ENCODE measurements at regions not wholly inside any gene's neighbourhood (a gene's known extent, or its start where the extent isn't known, plus 50 kb on each side); places are given as distances from the start of the nearest gene placed in this dataset.

GRCh38 chrX:149275836-149276235 lies 229.3 kb downstream of the IDS start:
- no peak overlapping the region for H2BK5ac ChIP-seq (ENCODE audit: low read length)
- no peak overlapping the region for H3K18ac ChIP-seq (ENCODE audit: low read length)
- H3K79me1 ChIP-seq (ENCODE audit: low read depth, low read length): no peaks in the 10 kb centered on the region
- no peak overlapping the region for H2BK12ac ChIP-seq (ENCODE audit: low read length)
- no peaks in the 10 kb centered on the region for H3K36me3 ChIP-seq (replicated peaks in 1 of 2; ENCODE audit: control insufficient read depth in 2 of 2, insufficient read depth in 2 of 2, low read length in 2 of 2)
- no peak overlapping the region for H2BK15ac ChIP-seq (ENCODE audit: low read length)
- no peak overlapping the region for H2AFZ ChIP-seq (ENCODE audit: low read length)
- no peak overlapping the region for H3K9ac ChIP-seq (ENCODE audit: low read depth, low read length, poor library complexity)
- H3K27me3 ChIP-seq (ENCODE audit: control insufficient read depth in 3 of 3, insufficient read depth in 3 of 3, low read depth in 1 of 3, low read length in 3 of 3): no peaks in the 10 kb centered on the region
- no peak overlapping the region for H4K91ac ChIP-seq (ENCODE audit: low read depth, low read length, poor library complexity)
- H3K4me2 ChIP-seq (ENCODE audit: insufficient read depth, low read length, poor library complexity, severe bottlenecking): no peak overlapping the region
- H3K4me3 ChIP-seq (ENCODE audit: low read length in 2 of 2): no peak overlapping the region
- H3K4me1 ChIP-seq (ENCODE audit: control insufficient read depth in 2 of 2, insufficient read depth in 1 of 2, low read depth in 1 of 2, low read length in 2 of 2): no peaks in the 10 kb centered on the region
- H4K8ac ChIP-seq (ENCODE audit: low read depth, low read length): no peak overlapping the region
- no peak overlapping the region for H2BK120ac ChIP-seq (ENCODE audit: low read depth, low read length)
- no CpG with 5 or more reads among the region's 2 CpGs for WGBS, 2 donors (ENCODE audit: extremely low coverage in 2 of 2, insufficient read length in 2 of 2, insufficient replicate concordance in 1 of 2)
- no peak overlapping the region for H2AK5ac ChIP-seq (ENCODE audit: low read depth, low read length)
- no peak overlapping the region for H3K27ac ChIP-seq (replicated peaks; ENCODE audit: low read length)
- H3K9me3 ChIP-seq (replicated peaks in 1 of 2; ENCODE audit: control insufficient read depth in 2 of 2, insufficient read depth in 1 of 2, low read depth in 1 of 2, low read length in 2 of 2): no peaks in the 10 kb centered on the region
- no peak overlapping the region for H3K14ac ChIP-seq (ENCODE audit: low read length)
- DNase-seq (ENCODE audit: low spot score): no peak
- H3K23ac ChIP-seq (ENCODE audit: low read depth, low read length, poor library complexity): no peak overlapping the region
- H3K4ac ChIP-seq (ENCODE audit: low read length): no peak overlapping the region

DNA sequence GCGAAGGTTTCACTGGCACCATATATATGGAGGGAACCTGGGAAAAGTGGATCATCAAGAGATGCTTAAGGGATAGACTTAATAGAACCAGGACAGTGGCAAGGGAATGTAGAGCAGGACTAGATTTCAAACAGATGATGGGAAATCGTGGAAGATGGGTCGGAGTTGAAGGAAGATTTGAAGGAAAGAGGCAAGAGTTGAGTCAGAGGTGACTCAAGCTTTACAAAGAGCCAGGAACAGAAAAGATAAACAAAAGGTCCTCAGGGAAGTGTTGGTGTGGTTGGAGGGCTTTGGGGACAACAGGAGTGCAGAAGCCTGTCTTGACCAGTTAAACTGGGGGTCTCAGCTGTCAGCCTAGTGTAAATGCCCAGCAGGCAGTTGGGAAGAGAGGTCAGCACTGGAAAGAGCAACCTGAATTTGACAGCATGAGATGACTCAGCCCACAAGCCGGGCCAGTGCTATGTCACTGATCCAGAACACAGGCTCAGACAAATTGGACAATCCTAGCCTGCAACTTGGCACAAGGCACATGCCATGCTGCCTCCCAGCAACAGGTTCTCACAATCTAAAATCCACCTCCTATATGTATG lies 230.5 kb downstream of the IDS start:
- Histone ChIP-seq H3K27me3 (ENCODE audit: control insufficient read depth in 3 of 3, insufficient read depth in 3 of 3, low read depth in 1 of 3, low read length in 3 of 3) (peaks cover 0 to 5% (median 0%) of the 10 kb centered on the region in 3 experiments), H3K9ac (ENCODE audit: low read depth, low read length, poor library complexity) (no peak overlapping the region), H3K4me1 (ENCODE audit: control insufficient read depth in 2 of 2, insufficient read depth in 1 of 2, low read depth in 1 of 2, low read length in 2 of 2) (no peaks in the 10 kb centered on the region), H3K4me3 (ENCODE audit: low read length in 2 of 2) (no peak overlapping the region), H2BK120ac (ENCODE audit: low read depth, low read length) (no peak overlapping the region), H3K27ac (replicated peaks; ENCODE audit: low read length) (no peak overlapping the region), H3K9me3 (replicated peaks in 1 of 2; ENCODE audit: control insufficient read depth in 2 of 2, insufficient read depth in 1 of 2, low read depth in 1 of 2, low read length in 2 of 2) (no peaks in the 10 kb centered on the region), H2BK12ac (ENCODE audit: low read length) (no peak overlapping the region), H2AK5ac (ENCODE audit: low read depth, low read length) (no peak overlapping the region), H3K36me3 (replicated peaks in 1 of 2; ENCODE audit: control insufficient read depth in 2 of 2, insufficient read depth in 2 of 2, low read length in 2 of 2) (no peaks in the 10 kb centered on the region), H3K18ac (ENCODE audit: low read length) (no peak overlapping the region), H3K4ac (ENCODE audit: low read length) (no peak overlapping the region), H4K8ac (ENCODE audit: low read depth, low read length) (no peak overlapping the region), H3K4me2 (ENCODE audit: insufficient read depth, low read length, poor library complexity, severe bottlenecking) (no peak overlapping the region), H3K14ac (ENCODE audit: low read length) (no peak overlapping the region), H3K79me1 (ENCODE audit: low read depth, low read length) (no peaks in the 10 kb centered on the region), H4K91ac (ENCODE audit: low read depth, low read length, poor library complexity) (no peak overlapping the region), H3K23ac (ENCODE audit: low read depth, low read length, poor library complexity) (no peak overlapping the region), H2BK15ac (ENCODE audit: low read length) (no peak overlapping the region), H2AFZ (ENCODE audit: low read length) (no peak overlapping the region), H2BK5ac (ENCODE audit: low read length) (no peak overlapping the region)
- DNase-seq (ENCODE audit: low spot score): no peak
- WGBS, 2 donors (ENCODE audit: extremely low coverage in 2 of 2, insufficient read length in 2 of 2, insufficient replicate concordance in 1 of 2): 100% methylated on average over 2 of the region's 4 CpGs

GRCh38 chrX:149272690-149273463 lies 232.2 kb downstream of the IDS start:
- Histone ChIP-seq H2BK15ac (ENCODE audit: low read length) (no peak overlapping the region), H3K4me1 (ENCODE audit: control insufficient read depth in 2 of 2, insufficient read depth in 1 of 2, low read depth in 1 of 2, low read length in 2 of 2) (no peaks in the 10 kb centered on the region), H2BK12ac (ENCODE audit: low read length) (no peak overlapping the region), H3K4me2 (ENCODE audit: insufficient read depth, low read length, poor library complexity, severe bottlenecking) (no peak overlapping the region), H3K9me3 (replicated peaks in 1 of 2; ENCODE audit: control insufficient read depth in 2 of 2, insufficient read depth in 1 of 2, low read depth in 1 of 2, low read length in 2 of 2) (no peaks in the 10 kb centered on the region), H3K9ac (ENCODE audit: low read depth, low read length, poor library complexity) (no peak overlapping the region), H2BK5ac (ENCODE audit: low read length) (no peak overlapping the region), H4K8ac (ENCODE audit: low read depth, low read length) (no peak overlapping the region), H3K27ac (replicated peaks; ENCODE audit: low read length) (no peak overlapping the region), H3K36me3 (replicated peaks in 1 of 2; ENCODE audit: control insufficient read depth in 2 of 2, insufficient read depth in 2 of 2, low read length in 2 of 2) (no peaks in the 10 kb centered on the region), H2AFZ (ENCODE audit: low read length) (no peak overlapping the region), H3K27me3 (ENCODE audit: control insufficient read depth in 3 of 3, insufficient read depth in 3 of 3, low read depth in 1 of 3, low read length in 3 of 3) (peaks cover 0 to 7% (median 0%) of the 10 kb centered on the region in 3 experiments), H3K4me3 (ENCODE audit: low read length in 2 of 2) (no peak overlapping the region), H3K79me1 (ENCODE audit: low read depth, low read length) (no peaks in the 10 kb centered on the region), H3K14ac (ENCODE audit: low read length) (no peak overlapping the region), H4K91ac (ENCODE audit: low read depth, low read length, poor library complexity) (no peak overlapping the region), H3K4ac (ENCODE audit: low read length) (no peak overlapping the region), H2AK5ac (ENCODE audit: low read depth, low read length) (no peak overlapping the region), H2BK120ac (ENCODE audit: low read depth, low read length) (no peak overlapping the region), H3K18ac (ENCODE audit: low read length) (no peak overlapping the region), H3K23ac (ENCODE audit: low read depth, low read length, poor library complexity) (no peak overlapping the region)
- WGBS, 2 donors (ENCODE audit: extremely low coverage in 2 of 2, insufficient read length in 2 of 2, insufficient replicate concordance in 1 of 2): no CpG with 5 or more reads among the region's 10 CpGs
- no peak for DNase-seq (ENCODE audit: low spot score)

GRCh38 chrX:149267878-149268813 lies 237.0 kb downstream of the IDS start:
- Histone ChIP-seq H4K91ac (ENCODE audit: low read depth, low read length, poor library complexity) (no peak overlapping the region), H3K79me1 (ENCODE audit: low read depth, low read length) (no peaks in the 10 kb centered on the region), H3K4me1 (ENCODE audit: control insufficient read depth in 2 of 2, insufficient read depth in 1 of 2, low read depth in 1 of 2, low read length in 2 of 2) (no peaks in the 10 kb centered on the region), H2BK12ac (ENCODE audit: low read length) (no peak overlapping the region), H3K4me3 (ENCODE audit: low read length in 2 of 2) (no peak overlapping the region), H2BK5ac (ENCODE audit: low read length) (no peak overlapping the region), H2BK120ac (ENCODE audit: low read depth, low read length) (no peak overlapping the region), H2BK15ac (ENCODE audit: low read length) (no peak overlapping the region), H3K27me3 (ENCODE audit: control insufficient read depth in 3 of 3, insufficient read depth in 3 of 3, low read depth in 1 of 3, low read length in 3 of 3) (peaks cover 0 to 7% (median 0%) of the 10 kb centered on the region in 3 experiments), H4K8ac (ENCODE audit: low read depth, low read length) (no peak overlapping the region), H3K9me3 (replicated peaks in 1 of 2; ENCODE audit: control insufficient read depth in 2 of 2, insufficient read depth in 1 of 2, low read depth in 1 of 2, low read length in 2 of 2) (no peaks in the 10 kb centered on the region), H3K36me3 (replicated peaks in 1 of 2; ENCODE audit: control insufficient read depth in 2 of 2, insufficient read depth in 2 of 2, low read length in 2 of 2) (no peaks in the 10 kb centered on the region), H3K4me2 (ENCODE audit: insufficient read depth, low read length, poor library complexity, severe bottlenecking) (no peak overlapping the region), H2AK5ac (ENCODE audit: low read depth, low read length) (no peak overlapping the region), H3K23ac (ENCODE audit: low read depth, low read length, poor library complexity) (no peak overlapping the region), H3K14ac (ENCODE audit: low read length) (no peak overlapping the region), H3K9ac (ENCODE audit: low read depth, low read length, poor library complexity) (no peak overlapping the region), H3K18ac (ENCODE audit: low read length) (no peak overlapping the region), H3K4ac (ENCODE audit: low read length) (no peak overlapping the region), H3K27ac (replicated peaks; ENCODE audit: low read length) (no peak overlapping the region), H2AFZ (ENCODE audit: low read length) (no peak overlapping the region)
- no peak for DNase-seq (ENCODE audit: low spot score)
- WGBS, 2 donors (ENCODE audit: extremely low coverage in 2 of 2, insufficient read length in 2 of 2, insufficient replicate concordance in 1 of 2): no CpG with 5 or more reads among the region's 6 CpGs

Data from neuronal stem cell (in vitro differentiated cells).